ENCODE measurements at regions not wholly inside any gene's neighbourhood (a gene's known extent, or its start where the extent isn't known, plus 50 kb on each side); places are given as distances from the start of the nearest gene placed in this dataset.
"Not testable (repeated sequence)": the region's sequence is repeated elsewhere in the genome, so short reads cannot be mapped to it uniquely, and the experiment has no call there.

DNA sequence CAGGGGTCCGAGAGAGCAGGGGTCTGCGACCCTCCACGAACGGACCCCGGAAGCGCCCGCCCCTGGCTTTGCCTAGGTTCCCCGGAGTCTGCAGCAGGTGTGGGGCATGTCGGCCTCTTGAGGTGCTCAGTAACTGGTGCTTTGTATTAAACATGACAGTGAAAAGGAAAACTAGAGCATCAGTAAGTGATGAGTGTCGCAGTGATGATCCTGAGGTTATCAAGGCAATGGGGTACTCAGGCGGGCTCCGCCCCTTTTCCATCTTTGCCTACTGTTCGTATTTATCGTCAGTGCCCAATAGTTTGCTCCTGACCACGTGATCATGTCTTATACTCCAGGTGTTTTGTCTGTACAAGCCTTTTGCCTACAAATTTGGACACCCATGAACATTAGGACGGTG lies 262.4 kb downstream of the ZNF37A start:
- not testable (repeated sequence) for H2AFZ ChIP-seq (ENCODE audit: low read length); H3K23ac ChIP-seq (ENCODE audit: insufficient read length, low read depth, low read length); H2BK12ac ChIP-seq (ENCODE audit: insufficient read length, low read depth, low read length); H3T11ph ChIP-seq (ENCODE audit: low read length); H2BK5ac ChIP-seq (ENCODE audit: insufficient read length, low read length); H3K4ac ChIP-seq (ENCODE audit: low read depth, low read length); H4K20me1 ChIP-seq (ENCODE audit: control insufficient read depth, insufficient read depth, insufficient read length); H3K4me2 ChIP-seq (ENCODE audit: insufficient read depth, insufficient read length, low read length); H3K27me3 Mint-ChIP-seq (ENCODE audit: low read depth); H3K27ac ChIP-seq (ENCODE audit: insufficient read length, low read depth, low read length); DNase-seq; H2BK15ac ChIP-seq (ENCODE audit: low read depth, low read length); H3K14ac ChIP-seq (ENCODE audit: insufficient read depth, low read length); H2BK120ac ChIP-seq (ENCODE audit: low read depth, low read length, poor library complexity, severe bottlenecking); H3K9me3 ChIP-seq (ENCODE audit: control insufficient read depth, low read depth, low read length); H3K79me1 ChIP-seq (ENCODE audit: insufficient read depth, low read depth, low read length, poor library complexity, severe bottlenecking); H3K4me1 Mint-ChIP-seq; H4K8ac ChIP-seq (replicated peaks; ENCODE audit: insufficient read length, low read depth, low read length); H3K56ac ChIP-seq (ENCODE audit: insufficient read length, low read depth, low read length); H3K36me3 Mint-ChIP-seq (ENCODE audit: insufficient read depth in 1 of 3, low read depth in 3 of 3); H2AK5ac ChIP-seq (ENCODE audit: insufficient read length, low read length); H3K23me2 ChIP-seq (ENCODE audit: insufficient read length, low read depth, low read length, poor library complexity, severe bottlenecking); H2BK20ac ChIP-seq (ENCODE audit: low read depth, low read length, poor library complexity, severe bottlenecking); H4K91ac ChIP-seq (ENCODE audit: insufficient read length, low read depth, low read length); H3K18ac ChIP-seq (ENCODE audit: insufficient read length, low read depth, low read length); H3K79me2 ChIP-seq (ENCODE audit: insufficient read depth, low read length); H3K4me1 ChIP-seq (ENCODE audit: insufficient read depth, low read length); H3K27me3 ChIP-seq (ENCODE audit: insufficient read depth, low read length); H4K5ac ChIP-seq (ENCODE audit: insufficient read length, low read depth, low read length)
- no CpG with 5 or more reads among the region's 16 CpGs for WGBS (ENCODE audit: extremely low coverage, insufficient read length, low lambda C conversion rate)
- H3K4me3 Mint-ChIP-seq = peak overlapping the region; percentile 80 to 91
- peak overlapping the region; percentile 90 to 97 (median 94); a peak in 4 of 7 replicates for H3K27ac Mint-ChIP-seq
- H3K9ac ChIP-seq (ENCODE audit: extremely low read depth, insufficient read length, low read length) = peak overlapping the region; percentile 23
- peaks cover 0 to 21% of the 10 kb centered on the region in 2 experiments; a peak in 3 of 5 replicates for H3K9me3 Mint-ChIP-seq

DNA sequence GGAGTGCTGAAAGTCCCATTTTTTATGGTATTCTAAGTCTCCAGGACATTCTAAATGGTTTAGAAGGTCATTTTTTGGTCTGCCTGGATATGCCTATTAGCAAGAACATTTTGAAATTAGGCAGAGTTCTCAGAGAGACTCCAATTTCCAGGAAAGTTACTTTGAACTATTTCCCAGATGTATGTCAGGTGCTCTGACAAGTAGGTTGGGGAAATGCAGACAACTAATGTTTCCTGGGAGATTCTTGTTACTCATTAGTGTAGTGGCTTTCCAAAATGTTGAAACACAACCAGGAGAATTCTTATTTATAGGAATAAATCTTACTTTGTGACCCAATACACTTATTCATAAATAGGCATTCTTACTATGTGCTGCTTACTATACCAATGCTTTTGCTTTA lies 268.4 kb downstream of the ZNF37A start:
- H4K20me1 ChIP-seq (ENCODE audit: control insufficient read depth, insufficient read depth, insufficient read length); H3K79me1 ChIP-seq (ENCODE audit: insufficient read depth, low read depth, low read length, poor library complexity, severe bottlenecking); H4K5ac ChIP-seq (ENCODE audit: insufficient read length, low read depth, low read length); H3K23me2 ChIP-seq (ENCODE audit: insufficient read length, low read depth, low read length, poor library complexity, severe bottlenecking); H3K56ac ChIP-seq (ENCODE audit: insufficient read length, low read depth, low read length); H3K27ac Mint-ChIP-seq; H3K27me3 ChIP-seq (ENCODE audit: insufficient read depth, low read length); H2AK5ac ChIP-seq (ENCODE audit: insufficient read length, low read length); H3K18ac ChIP-seq (ENCODE audit: insufficient read length, low read depth, low read length); H2BK12ac ChIP-seq (ENCODE audit: insufficient read length, low read depth, low read length); DNase-seq; H3T11ph ChIP-seq (ENCODE audit: low read length); H2BK120ac ChIP-seq (ENCODE audit: low read depth, low read length, poor library complexity, severe bottlenecking); H3K4me1 Mint-ChIP-seq; H4K8ac ChIP-seq (replicated peaks; ENCODE audit: insufficient read length, low read depth, low read length); H3K9me3 ChIP-seq (ENCODE audit: control insufficient read depth, low read depth, low read length); H3K4me3 Mint-ChIP-seq; H2BK5ac ChIP-seq (ENCODE audit: insufficient read length, low read length); H3K4ac ChIP-seq (ENCODE audit: low read depth, low read length); H3K27ac ChIP-seq (ENCODE audit: insufficient read length, low read depth, low read length); H3K79me2 ChIP-seq (ENCODE audit: insufficient read depth, low read length); H3K4me1 ChIP-seq (ENCODE audit: insufficient read depth, low read length); H3K23ac ChIP-seq (ENCODE audit: insufficient read length, low read depth, low read length); H2BK20ac ChIP-seq (ENCODE audit: low read depth, low read length, poor library complexity, severe bottlenecking); H2BK15ac ChIP-seq (ENCODE audit: low read depth, low read length); H2AFZ ChIP-seq (ENCODE audit: low read length); H3K4me2 ChIP-seq (ENCODE audit: insufficient read depth, insufficient read length, low read length); H3K14ac ChIP-seq (ENCODE audit: insufficient read depth, low read length); H3K27me3 Mint-ChIP-seq (ENCODE audit: low read depth); H3K9ac ChIP-seq (ENCODE audit: extremely low read depth, insufficient read length, low read length); H4K91ac ChIP-seq (ENCODE audit: insufficient read length, low read depth, low read length): not testable (repeated sequence)
- peaks cover 0 to 41% of the 10 kb centered on the region in 2 experiments; a peak in 3 of 5 replicates for H3K9me3 Mint-ChIP-seq
- H3K36me3 Mint-ChIP-seq (ENCODE audit: insufficient read depth in 1 of 3, low read depth in 3 of 3) = peaks cover 4 to 38% (median 21%) of the 10 kb centered on the region in 3 experiments; a peak in 5 of 7 replicates

Measured in H9 (cell line).